Activated CD4-positive, alpha-beta memory T cell treated with anti-CD3 and anti-CD28 coated beads, Interleukin-2, amount 10 ng/mL, durations not matched to agents 7 days and 5 days (primary cell): ENCODE measurements at regions not wholly inside any gene's neighbourhood (a gene's known extent, or its start where the extent isn't known, plus 50 kb on each side); places are given as distances from the start of the nearest gene placed in this dataset.
"Not testable (repeated sequence)": the region's sequence is repeated elsewhere in the genome, so short reads cannot be mapped to it uniquely, and the experiment has no call there.

Experiments
- CTCF ChIA-PET: fragments of 350-600 bp; sonication (Branson Sonifier 250); formaldehyde crosslinking; loops from one replicate; lab custom pipeline; 2021; ENCODE audit warnings: antibody characterized with exemption, inconsistent platforms; lab: Charles Lee
- POLR2A ChIA-PET: fragments of 350-600 bp; sonication (Branson Sonifier 250); formaldehyde crosslinking; loops from one replicate; lab custom pipeline; 2021; ENCODE audit warnings: antibody characterized with exemption; lab: Charles Lee
- DNase-seq: peaks from one replicate; pipeline ENCODE4 v3.0.0-alpha.2; 2020
- H3K27ac Mint-ChIP-seq: one replicate; pipeline ENCODE4 v1.8.0; 2021; ENCODE audit warnings: mild to moderate bottlenecking, mixed read lengths
- H3K27me3 Mint-ChIP-seq: one replicate; pipeline ENCODE4 v1.8.0; 2021; ENCODE audit warnings: mixed read lengths
- H3K36me3 Mint-ChIP-seq: one replicate; pipeline ENCODE4 v1.8.0; 2021; ENCODE audit warnings: low read depth, mixed read lengths
- H3K4me1 Mint-ChIP-seq: one replicate; pipeline ENCODE4 v1.8.0; 2021; ENCODE audit warnings: mixed read lengths
- H3K4me3 Mint-ChIP-seq: one replicate; pipeline ENCODE4 v1.8.0; 2021; ENCODE audit warnings: mild to moderate bottlenecking, mixed read lengths
- H3K9me3 Mint-ChIP-seq: one replicate; pipeline ENCODE4 v1.8.0; 2021; ENCODE audit warnings: mixed read lengths

GRCh38 chrX:63439580-63439979 lies 88.4 kb upstream of the SPIN4 start:
- Mint-ChIP-seq H3K27me3 (no peaks in the 10 kb centered on the region), H3K9me3 (no peaks in the 10 kb centered on the region), H3K4me3 (no peak overlapping the region), H3K36me3 (no peaks in the 10 kb centered on the region), H3K27ac (no peak overlapping the region), H3K4me1 (no peaks in the 10 kb centered on the region)
- ChIA-PET CTCF (no interaction called here), POLR2A (no interaction called here)
- no peak for DNase-seq

DNA sequence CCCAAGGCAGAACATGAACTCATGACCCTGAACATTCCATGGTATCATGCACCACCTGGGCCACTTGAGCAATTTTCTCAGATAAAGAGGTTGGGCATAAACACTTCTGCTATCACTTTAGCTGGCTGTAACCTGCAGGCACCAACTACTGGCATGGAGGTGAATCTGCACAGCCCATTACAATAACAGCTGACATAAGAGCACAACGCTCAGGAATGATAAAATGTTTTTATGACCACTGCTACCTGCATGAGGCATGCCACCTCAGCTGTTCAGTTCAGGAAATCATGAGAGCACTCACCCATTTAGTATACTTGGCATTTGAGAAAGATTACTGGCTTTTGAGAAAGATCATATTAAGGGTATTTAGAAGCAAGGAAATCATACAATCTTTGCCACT lies 85.7 kb upstream of the SPIN4 start:
- CTCF ChIA-PET: no interaction called here
- no peak overlapping the region for H3K27ac Mint-ChIP-seq
- no peaks in the 10 kb centered on the region for H3K4me1 Mint-ChIP-seq
- H3K9me3 Mint-ChIP-seq: no peaks in the 10 kb centered on the region
- DNase-seq: no peak
- H3K4me3 Mint-ChIP-seq: no peak overlapping the region
- no peaks in the 10 kb centered on the region for H3K27me3 Mint-ChIP-seq
- POLR2A ChIA-PET: no interaction called here
- peaks cover 6% of the 10 kb centered on the region for H3K36me3 Mint-ChIP-seq

- ChIA-PET CTCF (no interaction called here), POLR2A (no interaction called here)
- Mint-ChIP-seq H3K27ac (no peak overlapping the region), H3K4me3 (no peak overlapping the region), H3K27me3 (no peaks in the 10 kb centered on the region), H3K36me3 (peaks cover 6% of the 10 kb centered on the region), H3K4me1 (no peaks in the 10 kb centered on the region), H3K9me3 (no peaks in the 10 kb centered on the region)
- DNase-seq: no peak
Measured at GRCh38 chrX:63434665-63435064, 83.5 kb upstream of the SPIN4 start.

- no peak for DNase-seq
- CTCF ChIA-PET: no interaction called here
- no peaks in the 10 kb centered on the region for H3K9me3 Mint-ChIP-seq
- H3K27ac Mint-ChIP-seq: no peak overlapping the region
- H3K36me3 Mint-ChIP-seq: peaks cover 6% of the 10 kb centered on the region
- no peaks in the 10 kb centered on the region for H3K27me3 Mint-ChIP-seq
- no peaks in the 10 kb centered on the region for H3K4me1 Mint-ChIP-seq
- H3K4me3 Mint-ChIP-seq: no peak overlapping the region
- POLR2A ChIA-PET: no interaction called here
Measured at GRCh38 chrX:63434206-63434605, 83.1 kb upstream of the SPIN4 start.

- DNase-seq: no peak
- Mint-ChIP-seq H3K27me3 (no peaks in the 10 kb centered on the region), H3K36me3 (peaks cover 6% of the 10 kb centered on the region), H3K9me3 (no peaks in the 10 kb centered on the region), H3K4me1 (no peaks in the 10 kb centered on the region), H3K4me3 (no peak overlapping the region), H3K27ac (no peak overlapping the region)
- POLR2A ChIA-PET: no interaction called here
- CTCF ChIA-PET: no interaction called here
Measured at GRCh38 chrX:63430026-63430425, 78.9 kb upstream of the SPIN4 start.

DNA sequence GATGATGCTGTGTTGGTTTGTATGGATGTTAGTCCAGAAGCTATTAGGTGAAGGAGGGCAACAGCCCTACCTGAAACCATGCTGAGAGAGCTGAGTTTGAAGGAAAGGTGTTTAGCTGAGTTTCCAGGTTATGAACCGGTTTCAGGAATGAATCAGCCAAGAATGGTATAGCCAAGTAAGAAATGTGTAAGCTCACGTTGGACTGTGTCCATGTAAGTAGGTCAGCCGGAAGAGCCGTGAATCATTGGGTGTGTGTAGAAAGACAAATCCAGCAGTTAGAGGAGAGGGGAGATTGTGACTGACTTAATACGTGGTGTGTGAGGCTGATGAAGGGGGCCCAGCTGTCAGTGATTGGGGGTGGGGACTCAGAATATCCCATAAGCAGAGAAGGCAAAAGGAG lies 77.2 kb upstream of the SPIN4 start:
- peaks cover 9% of the 10 kb centered on the region for H3K36me3 Mint-ChIP-seq
- H3K4me3 Mint-ChIP-seq: no peak overlapping the region
- H3K27ac Mint-ChIP-seq: no peak overlapping the region
- ChIA-PET POLR2A (no interaction called here), CTCF (no interaction called here)
- DNase-seq: no peak
- no peaks in the 10 kb centered on the region for H3K4me1 Mint-ChIP-seq
- H3K9me3 Mint-ChIP-seq: no peaks in the 10 kb centered on the region
- no peaks in the 10 kb centered on the region for H3K27me3 Mint-ChIP-seq

DNA sequence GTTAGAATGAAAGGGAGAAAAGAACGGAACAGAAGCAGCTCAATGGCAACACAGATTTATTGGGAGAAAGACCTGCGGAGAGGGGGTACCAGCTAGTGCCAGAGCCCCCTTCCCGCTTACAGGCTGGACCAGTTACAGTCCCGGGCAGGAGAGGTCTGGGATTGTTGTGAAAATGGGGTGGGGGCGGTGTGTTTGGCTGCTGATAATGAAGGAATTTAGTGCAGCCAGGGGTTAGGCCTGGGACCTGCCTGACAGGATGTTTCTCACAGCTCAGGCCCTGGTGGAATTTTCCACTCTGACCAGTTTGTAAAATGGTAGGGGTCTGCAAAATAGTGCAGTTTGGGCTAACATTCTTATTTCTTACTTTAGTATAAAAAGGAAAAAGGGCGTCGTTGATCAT lies 75.4 kb upstream of the SPIN4 start:
- peaks cover 3% of the 10 kb centered on the region for H3K36me3 Mint-ChIP-seq
- no peaks in the 10 kb centered on the region for H3K27me3 Mint-ChIP-seq
- no peak overlapping the region for H3K27ac Mint-ChIP-seq
- DNase-seq: no peak
- H3K4me3 Mint-ChIP-seq: no peak overlapping the region
- ChIA-PET POLR2A (no interaction called here), CTCF (no interaction called here)
- H3K9me3 Mint-ChIP-seq: no peaks in the 10 kb centered on the region
- H3K4me1 Mint-ChIP-seq: no peaks in the 10 kb centered on the region

- ChIA-PET POLR2A (no interaction called here), CTCF (no interaction called here)
- Mint-ChIP-seq H3K27me3 (no peaks in the 10 kb centered on the region), H3K36me3 (peaks cover 3% of the 10 kb centered on the region), H3K4me1 (no peaks in the 10 kb centered on the region), H3K27ac (no peak overlapping the region), H3K4me3 (no peak overlapping the region), H3K9me3 (no peaks in the 10 kb centered on the region)
- no peak for DNase-seq
Measured at GRCh38 chrX:63424063-63424462, 72.9 kb upstream of the SPIN4 start.

GRCh38 chrX:63421411-63421810 lies 70.3 kb upstream of the SPIN4 start:
- H3K27ac Mint-ChIP-seq: no peak overlapping the region
- no peak overlapping the region for H3K4me3 Mint-ChIP-seq
- H3K9me3 Mint-ChIP-seq: no peaks in the 10 kb centered on the region
- no peaks in the 10 kb centered on the region for H3K27me3 Mint-ChIP-seq
- no peak for DNase-seq
- POLR2A ChIA-PET: no interaction called here
- peaks cover 3% of the 10 kb centered on the region for H3K36me3 Mint-ChIP-seq
- CTCF ChIA-PET: no interaction called here
- H3K4me1 Mint-ChIP-seq: no peaks in the 10 kb centered on the region

GRCh38 chrX:63418211-63418610 lies 67.1 kb upstream of the SPIN4 start:
- Mint-ChIP-seq H3K36me3 (no peaks in the 10 kb centered on the region), H3K9me3 (no peaks in the 10 kb centered on the region), H3K27ac (no peak overlapping the region), H3K27me3 (no peaks in the 10 kb centered on the region), H3K4me1 (no peaks in the 10 kb centered on the region), H3K4me3 (no peak overlapping the region)
- ChIA-PET CTCF (no interaction called here), POLR2A (no interaction called here)
- no peak for DNase-seq

DNA sequence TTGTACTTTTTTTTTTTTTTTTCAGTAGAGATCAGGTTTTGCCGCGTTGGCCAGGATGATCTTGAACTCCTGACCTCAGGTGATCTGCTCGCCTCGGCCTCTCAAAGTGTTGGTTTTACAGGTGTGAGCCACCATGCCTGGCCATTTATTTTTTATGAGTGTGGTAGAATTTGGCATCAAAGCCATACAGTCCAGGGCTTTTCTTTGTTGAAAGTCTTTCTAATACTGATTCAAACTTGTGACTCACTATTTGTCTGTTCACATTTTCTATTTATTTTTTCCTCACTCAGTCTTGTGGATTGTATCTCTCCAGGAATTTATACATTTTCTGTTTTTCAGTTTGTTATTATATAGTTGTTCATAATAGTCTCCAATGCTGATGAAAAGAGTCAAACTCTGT lies 66.5 kb upstream of the SPIN4 start:
- no peaks in the 10 kb centered on the region for H3K9me3 Mint-ChIP-seq
- no peak for DNase-seq
- no peaks in the 10 kb centered on the region for H3K36me3 Mint-ChIP-seq
- H3K4me1 Mint-ChIP-seq: no peaks in the 10 kb centered on the region
- POLR2A ChIA-PET: no interaction called here
- H3K4me3 Mint-ChIP-seq: no peak overlapping the region
- CTCF ChIA-PET: no interaction called here
- no peak overlapping the region for H3K27ac Mint-ChIP-seq
- H3K27me3 Mint-ChIP-seq: no peaks in the 10 kb centered on the region

GRCh38 chrX:63409934-63410333 lies 58.8 kb upstream of the SPIN4 start:
- CTCF ChIA-PET, H3K4me1 Mint-ChIP-seq, H3K9me3 Mint-ChIP-seq, POLR2A ChIA-PET, H3K27ac Mint-ChIP-seq, H3K36me3 Mint-ChIP-seq, DNase-seq, H3K27me3 Mint-ChIP-seq, H3K4me3 Mint-ChIP-seq: not testable (repeated sequence)

DNA sequence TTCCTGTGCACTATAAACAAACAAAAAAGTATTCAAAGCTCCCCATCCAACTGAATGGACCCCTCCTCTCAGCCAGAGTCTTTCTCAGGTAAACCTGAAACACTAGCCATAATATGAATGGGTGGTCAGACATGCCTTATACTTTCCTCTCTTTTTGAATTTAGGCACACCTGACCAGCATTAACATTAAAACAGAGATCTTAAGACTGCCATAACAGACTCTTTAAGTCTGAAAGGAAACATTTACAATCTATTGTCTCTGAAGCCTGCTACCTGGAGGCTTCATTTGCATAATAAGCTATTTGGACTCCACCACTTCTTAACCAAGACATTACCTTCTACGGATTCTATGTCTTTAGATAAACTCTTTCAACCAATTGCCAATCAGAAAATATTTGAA lies 56.9 kb upstream of the SPIN4 start:
- no peak overlapping the region for H3K4me3 Mint-ChIP-seq
- no peaks in the 10 kb centered on the region for H3K36me3 Mint-ChIP-seq
- H3K27me3 Mint-ChIP-seq: no peaks in the 10 kb centered on the region
- H3K9me3 Mint-ChIP-seq: no peaks in the 10 kb centered on the region
- DNase-seq: no peak
- no peak overlapping the region for H3K27ac Mint-ChIP-seq
- no peaks in the 10 kb centered on the region for H3K4me1 Mint-ChIP-seq
- CTCF ChIA-PET: no interaction called here
- POLR2A ChIA-PET: no interaction called here

- no peak overlapping the region for H3K4me3 Mint-ChIP-seq
- ChIA-PET POLR2A (no interaction called here), CTCF (no interaction called here)
- no peaks in the 10 kb centered on the region for H3K4me1 Mint-ChIP-seq
- H3K36me3 Mint-ChIP-seq: no peaks in the 10 kb centered on the region
- no peak for DNase-seq
- H3K27me3 Mint-ChIP-seq: no peaks in the 10 kb centered on the region
- no peak overlapping the region for H3K27ac Mint-ChIP-seq
- H3K9me3 Mint-ChIP-seq: no peaks in the 10 kb centered on the region
Measured at GRCh38 chrX:63404332-63404731, 53.2 kb upstream of the SPIN4 start.

GRCh38 chrX:63402106-63402505 lies 51.0 kb upstream of the SPIN4 start:
- Mint-ChIP-seq H3K27me3 (no peaks in the 10 kb centered on the region), H3K27ac (no peak overlapping the region), H3K36me3 (no peaks in the 10 kb centered on the region), H3K4me3 (no peak overlapping the region), H3K9me3 (no peaks in the 10 kb centered on the region), H3K4me1 (no peaks in the 10 kb centered on the region)
- ChIA-PET CTCF (no interaction called here), POLR2A (no interaction called here)
- no peak for DNase-seq
